GM19452 (cell line): ENCODE measurements at regions not wholly inside any gene's neighbourhood (a gene's known extent, or its start where the extent isn't known, plus 50 kb on each side); places are given as distances from the start of the nearest gene placed in this dataset.
A peak's percentile ranks its signal among the peaks of the same experiment; 100 is the strongest.
"Not testable (repeated sequence)": the region's sequence is repeated elsewhere in the genome, so short reads cannot be mapped to it uniquely, and the experiment has no call there.

Experiments used
- ATAC-seq: cut with Tn5 transposase; IDR thresholded peaks from one replicate; pipeline ENCODE4 v1.9.1; 2021; ENCODE audit not compliant: unreplicated experiment

- no peak for ATAC-seq
Observed at GRCh38 chr6:68575765-68576439, 59.2 kb upstream of the ADGRB3 start.

DNA sequence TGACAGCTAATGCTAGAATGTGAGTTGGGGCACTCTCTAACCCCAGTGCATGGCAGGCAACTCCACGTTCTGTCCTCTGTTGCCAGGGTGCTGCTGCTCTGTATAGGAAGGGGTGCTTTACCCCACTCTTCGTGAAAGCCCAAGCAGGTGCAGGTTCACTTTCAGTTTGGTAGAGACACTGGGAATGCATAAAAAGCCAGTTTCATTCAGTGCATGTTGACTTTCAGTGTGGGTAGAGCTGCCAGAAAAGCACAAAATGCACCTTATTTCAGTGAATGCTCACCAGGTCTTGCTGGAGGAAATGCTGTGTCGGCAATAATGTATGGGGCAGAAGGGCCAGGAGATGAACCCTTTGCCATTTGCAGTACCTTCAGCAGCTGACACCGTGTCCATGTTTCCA, 62.1 kb upstream of the ADGRB3 start:
- ATAC-seq, result no peak

DNA sequence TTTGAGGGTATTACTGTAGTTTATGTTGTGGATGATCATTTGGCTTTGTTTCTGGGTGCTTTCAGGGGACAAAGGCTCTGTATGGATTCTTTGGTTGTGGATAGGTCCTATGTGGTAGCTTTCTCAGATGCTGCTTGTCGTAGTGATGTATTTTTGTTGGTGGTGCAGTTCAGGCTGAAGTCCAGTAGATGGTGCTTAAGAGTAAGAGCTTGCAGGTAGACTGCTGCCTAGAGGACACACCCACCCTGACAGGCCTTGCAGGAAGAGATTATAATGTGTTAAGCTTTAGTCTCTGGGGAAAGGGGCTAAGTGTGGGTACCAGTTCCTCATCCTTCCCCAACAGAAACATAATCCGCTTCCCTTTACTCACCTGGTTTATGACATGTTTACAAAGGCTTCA, 62.6 kb upstream of the ADGRB3 start:
- ATAC-seq, result peak; percentile 82

- no peak for ATAC-seq
Observed at GRCh38 chr6:68559716-68560115, 75.4 kb upstream of the ADGRB3 start.

DNA sequence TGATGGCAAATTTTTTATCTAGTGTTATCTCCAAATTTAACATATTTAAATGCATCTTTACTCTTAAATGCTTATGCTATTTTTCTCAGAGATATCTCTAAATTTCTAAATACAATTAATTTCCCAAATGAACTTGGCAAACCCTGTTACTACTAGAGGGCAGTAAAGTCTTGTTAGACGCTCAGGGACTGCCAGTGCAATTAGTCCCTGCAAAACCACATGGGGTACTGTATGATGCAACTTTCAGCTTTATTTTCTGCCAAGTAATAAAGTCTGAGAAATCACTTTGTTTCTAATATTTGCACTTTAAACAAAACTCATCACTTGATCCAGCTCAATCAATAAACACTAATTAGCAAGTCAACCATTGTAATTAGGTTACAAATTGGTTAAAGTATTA, 76.0 kb upstream of the ADGRB3 start:
- ATAC-seq, result no peak

DNA sequence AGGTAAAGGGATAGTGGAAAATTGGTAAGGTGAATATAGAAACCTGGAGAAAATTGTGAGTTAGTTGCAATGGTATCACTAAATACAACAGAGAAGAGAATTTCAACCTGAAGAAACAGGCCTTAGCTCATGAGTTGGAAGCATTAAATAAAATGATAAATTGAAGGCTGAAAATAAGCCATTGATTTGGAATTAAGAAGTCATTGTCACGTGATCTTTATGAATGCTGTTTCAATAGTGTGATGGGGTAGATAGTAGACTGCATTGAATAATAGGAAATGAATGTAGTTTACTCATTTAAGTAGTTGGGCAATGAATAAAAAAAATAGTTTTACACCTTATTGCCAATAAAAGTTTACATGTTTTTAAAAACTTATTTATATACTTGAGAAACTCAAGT, 88.5 kb upstream of the ADGRB3 start:
- ATAC-seq, result no peak

DNA sequence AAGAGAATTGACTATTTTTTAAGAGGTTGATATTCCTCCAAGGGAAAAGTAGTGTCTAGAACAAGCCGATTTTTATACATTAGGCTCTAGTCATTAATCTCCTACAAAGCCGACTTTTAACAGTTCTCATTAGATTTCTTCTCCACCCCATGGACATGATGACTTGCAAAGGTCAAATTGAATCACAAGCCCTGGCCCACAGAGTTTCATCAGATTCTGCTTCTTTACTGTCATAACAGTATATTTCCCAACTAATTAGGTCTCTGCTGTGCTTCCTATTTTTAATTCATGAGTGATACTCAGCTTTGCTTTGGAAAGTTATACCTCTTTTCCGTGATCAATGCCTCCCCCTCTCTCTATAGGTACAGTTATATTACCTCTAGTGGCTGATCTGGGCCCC, 90.6 kb upstream of the ADGRB3 start:
- no peak for ATAC-seq

- ATAC-seq, result no peak
Observed at GRCh38 chr6:68533339-68533795, 101.7 kb upstream of the ADGRB3 start.

DNA sequence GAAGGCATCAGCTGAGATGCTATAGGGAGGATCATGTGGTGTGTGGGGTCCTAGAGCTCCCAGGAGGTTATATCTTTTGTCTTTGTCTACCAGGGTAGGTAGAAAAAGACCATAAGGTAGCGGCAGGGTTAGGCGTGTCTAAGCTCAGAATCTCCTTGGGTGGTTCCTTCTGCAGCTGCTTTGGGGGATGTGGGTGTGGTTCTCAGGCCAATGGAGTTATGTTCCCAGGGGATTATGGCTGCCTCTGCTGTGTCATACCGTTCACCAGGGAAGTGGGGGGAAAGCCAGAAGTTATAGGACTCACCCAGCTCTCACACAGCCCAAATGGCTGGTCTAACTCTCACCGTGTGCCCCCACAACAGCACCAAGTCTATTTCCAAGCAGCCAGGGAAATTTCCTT, 107.4 kb upstream of the ADGRB3 start:
- ATAC-seq, result no peak

- ATAC-seq, result no peak
Observed at GRCh38 chr6:68506911-68507310, 128.2 kb upstream of the ADGRB3 start.

DNA sequence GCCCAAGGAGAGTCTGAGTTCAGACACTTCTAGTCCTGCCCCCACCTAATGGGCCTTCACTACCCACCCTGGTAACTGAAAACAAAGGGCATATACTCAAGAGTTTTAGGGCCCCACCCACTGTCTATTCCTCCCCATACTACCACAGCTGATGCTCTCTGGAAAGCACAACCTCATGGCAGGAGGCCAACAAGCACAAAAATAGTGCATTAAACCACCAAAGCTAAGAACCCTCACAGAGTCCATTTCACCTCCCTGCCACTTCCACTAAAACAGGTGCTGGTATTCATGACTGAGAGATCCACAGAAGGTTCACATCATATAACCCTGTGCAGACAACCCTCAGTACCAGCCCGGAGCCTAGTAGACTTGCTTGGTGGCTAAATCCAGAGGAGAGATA, 132.1 kb upstream of the ADGRB3 start:
- no peak for ATAC-seq

DNA sequence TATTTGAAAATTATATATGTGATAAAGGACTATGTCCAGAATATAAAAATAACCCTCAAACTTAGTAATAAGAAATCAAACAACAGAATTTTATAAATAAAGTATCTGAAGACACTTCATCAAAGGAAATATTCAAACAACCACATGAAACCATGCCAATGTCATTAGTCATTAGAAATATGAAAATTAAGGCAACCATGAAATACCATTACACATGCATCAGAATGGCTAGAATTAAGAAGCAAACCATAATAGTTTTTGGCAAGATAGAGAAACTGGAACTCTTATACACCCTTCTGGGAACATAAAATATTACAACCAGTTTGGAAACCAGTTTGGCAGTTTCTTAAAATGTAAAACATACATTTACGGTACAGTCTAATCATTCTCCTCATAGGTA, 137.2 kb upstream of the ADGRB3 start:
- ATAC-seq, result no peak

DNA sequence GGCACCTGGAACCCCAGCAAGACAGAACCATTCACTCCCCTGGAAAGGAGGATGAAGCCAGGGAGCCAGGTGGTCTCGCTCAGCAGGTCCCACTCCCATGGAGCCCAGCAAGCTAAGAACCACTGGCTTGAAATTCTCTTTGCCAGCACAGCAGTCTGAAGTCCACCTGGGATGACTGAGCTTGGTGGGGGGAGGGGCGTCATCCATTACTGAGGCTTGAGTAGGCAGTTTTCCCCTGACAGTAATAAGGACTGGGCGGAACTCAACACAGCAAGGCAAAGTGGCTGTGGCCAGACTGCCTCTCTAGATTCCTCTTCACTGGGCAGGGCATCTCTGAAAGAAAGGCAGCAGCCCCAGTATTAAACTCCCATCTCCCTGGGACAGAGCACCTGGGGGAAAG, 140.2 kb upstream of the ADGRB3 start:
- not testable (repeated sequence) for ATAC-seq

- ATAC-seq, result no peak
Observed at GRCh38 chr6:68476611-68477010, 158.5 kb upstream of the ADGRB3 start.

DNA sequence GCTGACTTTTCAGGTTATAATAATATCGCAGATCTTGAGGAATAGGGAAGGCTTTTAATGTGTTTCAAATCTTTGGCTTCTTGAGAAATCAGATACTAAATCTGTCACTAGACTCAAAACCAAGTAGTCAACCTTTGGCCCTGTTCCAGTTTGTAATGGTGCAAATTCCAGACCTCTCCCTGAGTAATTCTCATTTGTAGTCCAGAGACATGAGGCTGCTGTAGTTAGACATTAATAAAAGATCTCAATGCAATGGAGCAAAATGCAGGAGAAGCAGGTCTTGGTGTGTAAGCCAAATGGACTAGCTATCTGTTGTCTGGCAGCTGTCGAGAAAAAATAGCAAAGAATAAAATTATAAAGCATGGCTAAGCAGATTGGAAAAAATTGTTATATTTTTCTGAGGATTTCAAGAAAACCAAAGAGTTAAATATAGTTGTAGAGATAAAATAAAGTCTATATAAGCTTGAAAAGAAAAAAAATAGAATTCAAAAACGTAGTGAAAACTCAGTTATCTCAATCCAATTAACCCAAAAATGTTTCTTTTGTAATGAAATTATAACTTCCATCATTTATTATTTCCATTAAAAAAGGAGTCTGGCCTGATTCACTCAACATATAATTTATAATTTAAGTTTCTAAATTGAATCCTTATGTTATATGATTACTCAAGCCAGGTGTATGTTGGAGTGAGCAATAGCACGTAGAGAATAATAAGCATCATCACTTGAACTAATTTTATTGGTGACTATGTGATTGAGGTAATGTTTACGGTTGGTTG, 161.5 kb upstream of the ADGRB3 start:
- no peak for ATAC-seq

- no peak for ATAC-seq
Observed at GRCh38 chr6:68468244-68468884, 166.7 kb upstream of the ADGRB3 start.

GRCh38 chr6:68458447-68458846, 176.6 kb upstream of the ADGRB3 start:
- ATAC-seq, result no peak

GRCh38 chr6:68447112-68447511, 188.0 kb upstream of the ADGRB3 start:
- ATAC-seq, result no peak

DNA sequence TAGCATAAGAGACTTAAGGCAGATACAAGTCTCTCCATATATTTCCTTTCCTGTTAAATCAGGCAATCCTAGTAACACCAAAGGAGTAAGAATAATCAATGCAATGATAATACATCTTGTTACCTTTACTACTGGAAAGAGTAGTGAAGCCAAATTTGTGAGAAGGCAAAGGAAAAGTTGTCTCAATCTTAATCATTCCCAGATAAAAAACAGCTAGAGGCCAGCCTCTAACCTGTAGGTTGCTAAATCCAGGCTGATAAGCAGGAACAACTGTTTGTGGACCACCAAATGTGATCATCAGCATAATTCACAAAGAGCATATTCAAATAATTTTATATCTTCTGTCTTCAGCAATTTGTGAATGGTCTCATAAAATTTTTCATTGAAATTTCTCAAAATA, 189.2 kb upstream of the ADGRB3 start:
- ATAC-seq, result no peak

GRCh38 chr6:68443704-68444103, 191.4 kb upstream of the ADGRB3 start:
- ATAC-seq, result no peak

- no peak for ATAC-seq
Observed at GRCh38 chr6:68427630-68428029, 207.5 kb upstream of the ADGRB3 start.

- no peak for ATAC-seq
Observed at GRCh38 chr6:68410021-68410420, 225.1 kb upstream of the ADGRB3 start.
